SKM-1 (cell line): ENCODE measurements at regions not wholly inside any gene's neighbourhood (a gene's known extent, or its start where the extent isn't known, plus 50 kb on each side); places are given as distances from the start of the nearest gene placed in this dataset.

Source experiments
- DNase-seq: peaks from one replicate; lab custom pipeline; 2025; ENCODE audit not compliant: unreplicated experiment; lab: John Stamatoyannopoulos, UW

- no peak for DNase-seq
These were observed 77.5 kb downstream of the RPLP1 start for GRCh38 chr15:69529961-69530633.

GRCh38 chr15:69530991-69531664 is 78.5 kb downstream of the RPLP1 start:
- DNase-seq: no peak

GRCh38 chr15:69531665-69532027 is 79.0 kb downstream of the RPLP1 start:
- no peak for DNase-seq

- DNase-seq: no peak
These were observed 79.4 kb downstream of the RPLP1 start for GRCh38 chr15:69532066-69532465.

DNA sequence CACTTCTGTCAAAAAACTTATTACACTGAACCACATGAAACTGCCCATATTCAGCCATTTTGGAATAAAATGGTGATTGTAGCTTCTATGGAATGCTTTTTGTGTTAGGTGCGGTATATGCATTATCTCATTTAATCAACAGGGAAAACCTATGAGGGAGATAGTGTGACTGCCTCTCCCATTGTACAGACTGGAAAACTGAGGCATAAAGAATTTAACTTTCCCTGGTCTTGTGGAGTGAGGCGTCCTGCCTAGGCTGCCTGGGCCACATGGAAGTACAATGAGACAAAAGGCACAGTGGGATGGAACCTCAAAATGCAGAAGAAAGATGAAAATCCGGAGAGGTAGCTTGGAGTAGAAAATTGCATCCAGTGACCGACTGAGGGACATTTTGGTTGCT is 80.2 kb downstream of the RPLP1 start:
- DNase-seq: no peak

GRCh38 chr15:69533522-69533921 is 80.9 kb downstream of the RPLP1 start:
- DNase-seq: no peak

DNA sequence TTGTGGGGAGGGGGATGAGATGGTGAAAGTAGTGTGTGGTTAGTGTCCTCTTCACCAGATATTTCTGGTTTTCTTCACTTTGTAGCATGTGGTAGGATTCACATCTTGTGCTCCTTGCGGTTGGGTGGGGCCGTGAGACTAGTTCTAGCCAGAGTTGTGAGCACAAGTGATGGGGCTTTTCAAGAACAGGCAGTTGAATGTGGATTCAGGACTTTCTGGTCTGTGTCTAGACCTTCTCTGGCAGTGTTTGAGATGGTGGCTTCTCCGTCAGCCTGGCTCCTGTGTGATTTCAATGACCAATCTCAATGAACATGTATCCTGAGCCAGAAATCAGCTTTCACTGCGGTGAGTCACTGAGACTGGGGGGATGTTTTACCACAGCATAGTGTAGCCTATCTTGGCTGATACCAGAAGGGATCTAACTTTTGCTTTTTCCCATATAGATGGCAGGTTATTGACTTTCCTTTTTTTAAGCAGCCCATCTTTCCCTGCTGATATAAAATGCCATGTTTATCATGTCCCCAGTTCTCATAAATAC is 82.6 kb downstream of the RPLP1 start:
- no peak for DNase-seq

DNA sequence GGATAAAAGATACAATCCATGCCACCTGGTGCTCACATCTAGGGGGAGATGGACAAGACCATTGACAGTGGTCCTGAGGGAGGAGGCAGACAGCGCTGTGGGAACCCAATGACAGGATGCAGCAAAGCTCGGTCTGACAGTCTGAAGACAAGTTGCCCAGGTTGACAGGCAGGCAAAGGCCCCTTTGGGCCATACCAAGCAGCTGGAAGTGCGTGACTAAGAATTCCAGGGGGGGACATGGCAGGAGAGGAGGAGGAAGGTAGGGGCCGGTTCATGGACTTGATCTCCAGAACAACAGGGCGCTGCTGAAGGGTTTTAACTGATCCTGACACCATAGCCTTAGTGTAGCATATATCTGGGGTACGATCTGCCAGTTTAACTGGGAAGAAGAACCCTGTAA is 83.4 kb downstream of the RPLP1 start:
- no peak for DNase-seq

GRCh38 chr15:69536726-69537512 is 84.3 kb downstream of the RPLP1 start:
- no peak for DNase-seq

GRCh38 chr15:69537901-69538300 is 85.3 kb downstream of the RPLP1 start:
- no peak for DNase-seq

- no peak for DNase-seq
These were observed 85.8 kb downstream of the RPLP1 start for GRCh38 chr15:69538379-69538778.

DNA sequence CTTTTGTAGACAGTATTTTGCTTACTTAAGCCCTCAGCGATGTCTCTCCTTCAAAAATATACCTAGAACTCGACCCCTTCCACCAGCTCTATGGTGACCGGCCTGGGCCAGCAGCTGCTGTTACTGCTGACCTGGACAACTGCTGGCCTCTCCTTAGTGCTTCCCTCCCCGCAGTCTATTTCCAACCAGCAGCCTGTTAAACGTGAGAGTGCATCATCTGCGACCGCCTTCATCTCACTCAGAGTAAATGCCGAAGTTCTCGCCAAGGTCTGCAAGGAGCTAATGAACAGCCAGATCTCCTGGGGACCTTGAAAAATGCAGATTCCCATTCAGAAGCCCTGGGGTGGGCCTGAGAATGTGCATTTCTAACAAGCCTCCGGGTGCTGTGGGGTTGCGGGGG is 86.7 kb downstream of the RPLP1 start:
- no peak for DNase-seq

- DNase-seq: no peak
These were observed 88.0 kb downstream of the RPLP1 start for GRCh38 chr15:69540622-69541021.

GRCh38 chr15:69542028-69542427 is 89.4 kb downstream of the RPLP1 start:
- no peak for DNase-seq

DNA sequence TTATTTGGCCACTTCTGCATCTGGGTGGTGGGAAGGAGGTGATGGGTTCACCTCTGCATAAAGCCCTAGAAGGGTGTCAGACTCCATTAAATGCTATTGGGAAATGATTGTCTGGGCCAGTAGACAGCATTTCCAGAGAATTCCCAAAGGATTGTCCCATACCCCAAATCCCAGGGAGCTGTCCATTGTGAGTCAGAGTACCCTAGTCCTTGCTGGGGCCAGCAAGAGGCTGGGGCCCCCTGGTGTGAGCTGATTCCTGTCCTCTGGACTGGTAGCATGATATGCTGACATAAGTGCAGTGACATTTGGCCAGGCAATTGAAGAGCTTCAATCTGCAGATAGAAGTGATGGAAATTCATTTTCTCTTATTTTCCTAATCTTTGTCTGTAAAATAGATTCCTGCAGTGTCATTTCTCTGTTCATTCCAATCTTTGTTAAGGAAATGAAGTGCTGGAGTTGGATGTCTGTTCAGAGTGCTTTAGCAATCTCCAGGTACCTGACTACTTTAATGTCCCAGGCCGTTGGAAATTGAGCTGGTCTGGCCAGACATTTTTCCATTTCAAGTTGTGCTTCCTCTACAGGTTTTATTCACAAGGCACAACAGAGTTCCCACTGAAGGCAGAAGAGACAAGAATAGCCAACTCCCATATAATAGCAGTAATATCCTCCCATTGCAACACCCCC is 91.2 kb downstream of the RPLP1 start:
- DNase-seq: no peak

- DNase-seq: no peak
These were observed 91.9 kb downstream of the RPLP1 start for GRCh38 chr15:69544365-69545113.

DNA sequence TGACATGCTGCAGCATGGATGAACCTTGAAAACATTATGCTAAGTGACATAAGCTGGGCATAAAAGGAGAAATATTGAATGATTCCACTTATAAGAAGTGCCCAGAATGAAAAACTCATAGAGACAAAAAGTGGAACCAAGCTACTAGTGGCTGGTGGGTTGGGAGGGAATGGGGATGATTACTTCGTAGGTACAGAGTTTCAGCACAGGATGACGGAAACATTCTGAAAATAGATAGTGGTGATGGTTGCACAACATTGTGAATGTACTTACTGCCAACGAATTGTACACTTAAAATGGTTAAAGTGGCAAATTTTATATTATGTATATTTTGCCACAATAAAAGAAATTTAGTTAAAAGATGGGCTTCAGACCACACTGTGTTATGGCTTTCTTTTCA is 93.6 kb downstream of the RPLP1 start:
- peak; percentile 28 for DNase-seq

DNA sequence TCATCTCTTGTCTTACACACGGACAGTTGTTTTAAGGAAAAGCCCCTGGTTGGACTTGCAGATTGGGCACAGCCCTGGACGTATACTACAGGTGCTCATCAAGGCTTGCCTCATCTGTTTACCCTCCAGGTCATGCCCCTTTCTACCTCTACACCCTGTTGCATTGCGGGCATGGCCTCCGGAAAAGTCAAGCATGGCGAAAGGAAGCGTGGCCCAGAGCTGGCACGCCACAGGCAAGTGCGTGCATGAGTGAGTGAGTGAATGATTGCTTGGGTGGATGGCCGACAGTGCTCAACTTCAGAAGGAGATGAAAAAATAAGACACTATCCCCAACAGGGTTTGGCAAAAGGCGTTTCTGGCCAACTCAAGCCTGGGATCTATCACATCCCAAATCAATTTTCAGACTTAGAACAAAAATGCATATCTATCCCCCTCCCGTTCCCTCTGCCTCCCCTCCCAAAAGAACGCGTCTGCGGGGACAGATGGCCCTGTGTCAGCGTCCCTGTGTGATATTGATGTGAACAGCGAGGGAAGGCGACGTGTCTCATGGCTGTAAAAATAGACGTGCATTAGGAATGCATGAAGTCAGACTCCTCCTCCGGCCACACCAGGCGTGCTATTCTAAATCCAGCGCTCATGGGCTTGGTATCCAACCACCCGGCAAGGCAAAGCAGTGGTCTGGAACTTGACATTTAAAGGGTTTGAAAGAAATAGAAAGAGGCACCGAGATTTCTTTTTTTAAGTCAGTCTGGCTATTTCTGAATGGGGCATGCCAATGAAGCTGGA is 96.0 kb downstream of the RPLP1 start:
- DNase-seq: no peak

GRCh38 chr15:69551391-69552056 is 98.9 kb downstream of the RPLP1 start:
- DNase-seq: no peak
